ENCODE measurements at regions not wholly inside any gene's neighbourhood (a gene's known extent, or its start where the extent isn't known, plus 50 kb on each side); places are given as distances from the start of the nearest gene placed in this dataset.

- no peak for DNase-seq
- Mint-ChIP-seq H3K27me3 (ENCODE audit: unreplicated experiment) (no peaks in the 10 kb centered on the region), H3K27ac (ENCODE audit: unreplicated experiment) (no peak overlapping the region), H3K9me3 (ENCODE audit: low read depth, unreplicated experiment) (peaks cover 14% of the 10 kb centered on the region), H3K4me3 (ENCODE audit: low read depth, unreplicated experiment) (no peak overlapping the region), H3K4me1 (ENCODE audit: low read depth, unreplicated experiment) (no peaks in the 10 kb centered on the region), H3K36me3 (ENCODE audit: insufficient read depth, unreplicated experiment) (no peaks in the 10 kb centered on the region)
- no TSS peak for BruUV-seq (replicated peaks)
- CTCF ChIA-PET: no interaction called here
- no peak for TF ChIP-seq CTCF (IDR thresholded peaks at IDR 0.05; ENCODE audit: unreplicated experiment)
- intact Hi-C loops (cut with micrococcal nuclease; ENCODE audit: unreplicated experiment): no loop called here
Measured at GRCh38 chr4:32607978-32608377, 1887.8 kb downstream of the PCDH7 start.

GRCh38 chr4:32624943-32625603 is 1904.9 kb downstream of the PCDH7 start:
- no peak for DNase-seq
- Mint-ChIP-seq H3K4me1 (ENCODE audit: low read depth, unreplicated experiment) (no peaks in the 10 kb centered on the region), H3K27ac (ENCODE audit: unreplicated experiment) (no peak overlapping the region), H3K27me3 (ENCODE audit: unreplicated experiment) (no peaks in the 10 kb centered on the region), H3K4me3 (ENCODE audit: low read depth, unreplicated experiment) (no peak overlapping the region), H3K9me3 (ENCODE audit: low read depth, unreplicated experiment) (peaks cover 3% of the 10 kb centered on the region), H3K36me3 (ENCODE audit: insufficient read depth, unreplicated experiment) (no peaks in the 10 kb centered on the region)
- no TSS peak for BruUV-seq (replicated peaks)
- intact Hi-C loops (cut with micrococcal nuclease; ENCODE audit: unreplicated experiment): no loop called here
- TF ChIP-seq CTCF (IDR thresholded peaks at IDR 0.05; ENCODE audit: unreplicated experiment): no peak
- CTCF ChIA-PET: no interaction called here

GRCh38 chr4:32625687-32626337 is 1905.6 kb downstream of the PCDH7 start:
- Mint-ChIP-seq H3K4me1 (ENCODE audit: low read depth, unreplicated experiment) (no peaks in the 10 kb centered on the region), H3K27me3 (ENCODE audit: unreplicated experiment) (no peaks in the 10 kb centered on the region), H3K27ac (ENCODE audit: unreplicated experiment) (no peak overlapping the region), H3K9me3 (ENCODE audit: low read depth, unreplicated experiment) (no peaks in the 10 kb centered on the region), H3K4me3 (ENCODE audit: low read depth, unreplicated experiment) (no peak overlapping the region), H3K36me3 (ENCODE audit: insufficient read depth, unreplicated experiment) (no peaks in the 10 kb centered on the region)
- CTCF ChIA-PET: no interaction called here
- no TSS peak for BruUV-seq (replicated peaks)
- TF ChIP-seq CTCF (IDR thresholded peaks at IDR 0.05; ENCODE audit: unreplicated experiment): no peak
- DNase-seq: no peak
- intact Hi-C loops (cut with micrococcal nuclease; ENCODE audit: unreplicated experiment): no loop called here

GRCh38 chr4:32631831-32632230 is 1911.7 kb downstream of the PCDH7 start:
- no peaks in the 10 kb centered on the region for H3K36me3 Mint-ChIP-seq (ENCODE audit: insufficient read depth, unreplicated experiment)
- H3K9me3 Mint-ChIP-seq (ENCODE audit: low read depth, unreplicated experiment): no peaks in the 10 kb centered on the region
- BruUV-seq (replicated peaks): no TSS peak
- CTCF ChIA-PET: no interaction called here
- no peaks in the 10 kb centered on the region for H3K4me1 Mint-ChIP-seq (ENCODE audit: low read depth, unreplicated experiment)
- no peaks in the 10 kb centered on the region for H3K27me3 Mint-ChIP-seq (ENCODE audit: unreplicated experiment)
- no peak for DNase-seq
- no peak for TF ChIP-seq CTCF (IDR thresholded peaks at IDR 0.05; ENCODE audit: unreplicated experiment)
- no peak overlapping the region for H3K4me3 Mint-ChIP-seq (ENCODE audit: low read depth, unreplicated experiment)
- intact Hi-C loops (cut with micrococcal nuclease; ENCODE audit: unreplicated experiment): no loop called here
- no peak overlapping the region for H3K27ac Mint-ChIP-seq (ENCODE audit: unreplicated experiment)

All from Calu3 (cell line).